ENCODE measurements at regions not wholly inside any gene's neighbourhood (a gene's known extent, or its start where the extent isn't known, plus 50 kb on each side); places are given as distances from the start of the nearest gene placed in this dataset.

GRCh38 chr10:109205929-109206585 lies 717.3 kb downstream of the XPNPEP1 start:
- TF ChIP-seq YY1 (IDR thresholded peaks at IDR 0.05; ENCODE audit: low read depth) (no peak), EP300 (IDR thresholded peaks at IDR 0.05; ENCODE audit: borderline replicate concordance) (no peak), RAD21 (IDR thresholded peaks at IDR 0.05; ENCODE audit: low read depth) (no peak), TCF12 (IDR thresholded peaks at IDR 0.05; ENCODE audit: low read depth) (no peak), ZBTB7A (IDR thresholded peaks at IDR 0.05; ENCODE audit: low read depth) (no peak)

Data from Ishikawa (cell line).